ENCODE measurements at regions not wholly inside any gene's neighbourhood (a gene's known extent, or its start where the extent isn't known, plus 50 kb on each side); places are given as distances from the start of the nearest gene placed in this dataset.

DNA sequence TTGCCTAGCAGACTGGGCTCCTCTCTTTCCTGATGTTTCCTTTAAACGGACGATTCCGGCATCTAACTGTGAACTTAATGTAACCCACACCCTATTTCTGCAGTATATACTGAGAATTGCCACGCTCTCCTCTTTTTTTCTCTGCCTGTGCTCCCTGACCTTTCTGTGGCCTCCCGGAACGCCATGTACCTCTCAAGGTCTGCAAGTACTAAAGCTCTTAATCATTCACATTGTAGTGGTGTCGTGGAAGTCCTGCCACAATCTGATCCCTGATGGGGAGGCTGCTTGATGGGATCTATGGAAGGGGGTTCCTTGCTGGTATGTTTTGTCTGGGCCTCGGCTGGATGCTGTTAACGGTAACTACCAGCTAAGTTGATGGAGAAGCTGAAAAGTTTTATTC lies 302.9 kb upstream of the EPHA5 start:
- H3K27me3 ChIP-seq: no peaks in the 10 kb centered on the region
- H3K4me3 ChIP-seq: no peak overlapping the region
- TF ChIP-seq POLR2A (IDR thresholded peaks at IDR 0.05) (no peak), CTCF (IDR thresholded peaks at IDR 0.05) (no peak)

DNA sequence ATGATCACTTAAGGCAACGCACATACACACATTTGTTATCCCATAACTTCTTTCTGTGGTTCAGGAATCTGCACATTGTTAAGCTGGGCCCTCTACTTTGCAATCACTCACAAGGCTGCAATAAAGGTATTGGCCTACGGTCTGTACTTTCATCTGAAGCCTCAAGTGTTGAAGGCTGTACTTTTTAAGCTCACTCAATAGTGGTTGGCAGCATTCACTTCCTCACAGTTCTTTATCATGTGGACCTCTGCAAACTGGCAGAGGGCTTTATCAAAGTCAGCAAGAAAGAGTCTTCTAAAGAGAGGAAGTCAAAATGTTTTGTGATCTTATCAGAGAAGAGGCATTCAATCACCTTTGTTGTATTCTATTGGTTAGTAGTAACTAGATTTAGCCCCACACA lies 301.4 kb upstream of the EPHA5 start:
- Histone ChIP-seq H3K27me3 (no peaks in the 10 kb centered on the region), H3K27ac (no peak overlapping the region), H3K9me3 (no peaks in the 10 kb centered on the region), H3K36me3 (no peaks in the 10 kb centered on the region), H3K4me3 (no peak overlapping the region), H3K4me1 (no peaks in the 10 kb centered on the region)
- DNase-seq: no peak
- intact Hi-C loops (cut with DNase I; ENCODE audit: low total_unique reads): no loop called here
- TF ChIP-seq CTCF (IDR thresholded peaks at IDR 0.05) (no peak), POLR2A (IDR thresholded peaks at IDR 0.05) (no peak)

More for the DNA sequence above, 302.9 kb upstream of the EPHA5 start:
- Histone ChIP-seq H3K36me3 (no peaks in the 10 kb centered on the region), H3K9me3 (no peaks in the 10 kb centered on the region), H3K27ac (no peak overlapping the region), H3K4me1 (no peaks in the 10 kb centered on the region)
- no peak for DNase-seq
- intact Hi-C loops (cut with DNase I; ENCODE audit: low total_unique reads): no loop called here

DNA sequence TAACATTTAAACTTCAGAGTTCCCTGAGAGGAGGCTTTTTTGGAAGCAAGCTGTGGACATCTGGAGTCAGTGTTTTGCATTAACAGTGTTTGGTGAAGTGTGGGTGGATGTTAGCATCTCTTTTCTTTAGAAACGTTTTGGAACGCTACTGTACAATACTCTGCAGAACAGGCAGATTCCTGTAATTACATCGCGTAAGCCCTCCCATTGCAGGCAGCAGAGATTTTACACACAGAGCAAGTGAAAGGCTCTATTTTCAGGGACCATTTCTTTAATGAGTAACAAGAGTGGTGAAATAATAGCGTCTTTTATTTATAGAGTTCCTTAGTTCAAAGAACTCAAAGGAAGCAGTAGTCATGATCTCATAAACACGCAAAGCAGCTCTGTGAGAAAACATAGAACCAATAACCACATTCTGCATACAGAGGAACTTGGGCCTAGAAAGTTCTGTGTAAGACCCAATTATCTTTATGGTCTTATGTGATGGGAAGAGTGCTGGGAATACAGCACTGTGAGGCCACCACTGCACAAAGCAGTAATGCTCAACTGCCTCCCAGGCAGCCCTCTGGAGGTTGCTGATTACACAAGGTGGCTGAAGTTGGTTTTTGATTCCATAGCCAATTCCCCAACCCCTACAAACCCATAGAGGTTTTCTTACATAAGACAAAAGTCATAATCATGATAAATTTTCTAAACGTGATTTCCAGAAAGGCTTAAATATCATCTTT lies 298.7 kb upstream of the EPHA5 start:
- no peak overlapping the region for H3K4me3 ChIP-seq
- no peaks in the 10 kb centered on the region for H3K36me3 ChIP-seq
- H3K27ac ChIP-seq: no peak overlapping the region
- intact Hi-C loops (cut with DNase I; ENCODE audit: low total_unique reads): no loop called here
- DNase-seq: no peak
- TF ChIP-seq POLR2A (IDR thresholded peaks at IDR 0.05) (no peak), CTCF (IDR thresholded peaks at IDR 0.05) (no peak)
- H3K9me3 ChIP-seq: no peaks in the 10 kb centered on the region
- no peaks in the 10 kb centered on the region for H3K27me3 ChIP-seq
- no peaks in the 10 kb centered on the region for H3K4me1 ChIP-seq

GRCh38 chr4:65960751-65961150 lies 290.5 kb upstream of the EPHA5 start:
- intact Hi-C loops (cut with DNase I; ENCODE audit: low total_unique reads): no loop called here
- Histone ChIP-seq H3K36me3 (no peaks in the 10 kb centered on the region), H3K9me3 (no peaks in the 10 kb centered on the region), H3K4me1 (no peaks in the 10 kb centered on the region), H3K27me3 (no peaks in the 10 kb centered on the region), H3K4me3 (no peak overlapping the region), H3K27ac (no peak overlapping the region)
- no peak for DNase-seq
- TF ChIP-seq CTCF (IDR thresholded peaks at IDR 0.05) (no peak), POLR2A (IDR thresholded peaks at IDR 0.05) (no peak)

DNA sequence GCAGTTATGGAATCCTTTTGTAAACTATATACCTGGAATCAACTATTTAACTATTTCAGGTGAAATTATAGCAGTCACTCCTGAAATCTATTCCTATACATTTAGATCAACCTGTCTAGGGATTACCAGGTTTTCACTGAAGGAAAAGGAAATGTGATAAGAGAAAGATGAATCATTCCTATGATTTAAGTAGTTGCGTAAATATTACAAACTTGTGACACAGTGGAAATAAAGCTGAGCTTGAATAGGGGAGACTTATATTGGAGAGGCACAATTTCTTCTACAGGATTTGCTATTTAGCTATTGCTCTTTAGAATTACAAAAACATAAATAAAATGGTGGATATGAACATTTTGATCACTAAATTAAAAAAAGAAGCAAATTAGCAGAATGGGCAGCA lies 284.1 kb upstream of the EPHA5 start:
- intact Hi-C loops (cut with DNase I; ENCODE audit: low total_unique reads): no loop called here
- no peak for DNase-seq
- TF ChIP-seq CTCF (IDR thresholded peaks at IDR 0.05) (no peak), POLR2A (IDR thresholded peaks at IDR 0.05) (no peak)

More for the DNA sequence above, 284.1 kb upstream of the EPHA5 start:
- no peaks in the 10 kb centered on the region for H3K36me3 ChIP-seq
- no peak overlapping the region for H3K27ac ChIP-seq
- no peaks in the 10 kb centered on the region for H3K27me3 ChIP-seq
- no peak overlapping the region for H3K4me3 ChIP-seq
- no peaks in the 10 kb centered on the region for H3K9me3 ChIP-seq
- H3K4me1 ChIP-seq: no peaks in the 10 kb centered on the region

All from uterus (tissue), 3 donors.